ENCODE measurements at regions not wholly inside any gene's neighbourhood (a gene's known extent, or its start where the extent isn't known, plus 50 kb on each side); places are given as distances from the start of the nearest gene placed in this dataset.

GRCh38 chr9:130755377-130756007, 61.9 kb downstream of the EXOSC2 start:
- no peak for ATAC-seq

- no peak for ATAC-seq
Observed at GRCh38 chr9:130756037-130756436, 62.5 kb downstream of the EXOSC2 start.

- no peak for ATAC-seq
Observed at GRCh38 chr9:130756455-130757152, 63.0 kb downstream of the EXOSC2 start.

GRCh38 chr9:130759738-130760137, 66.2 kb downstream of the EXOSC2 start:
- no peak for ATAC-seq

- no peak for ATAC-seq
Observed at GRCh38 chr9:130763331-130764171, 70.0 kb downstream of the EXOSC2 start.

GRCh38 chr9:130765137-130766020, 69.7 kb upstream of the ABL1 start:
- no peak for ATAC-seq

- no peak for ATAC-seq
Observed at GRCh38 chr9:130766021-130766926, 68.8 kb upstream of the ABL1 start.

GRCh38 chr9:130766927-130767307, 68.1 kb upstream of the ABL1 start:
- no peak for ATAC-seq

GRCh38 chr9:130768265-130768664, 66.8 kb upstream of the ABL1 start:
- ATAC-seq, result no peak

GRCh38 chr9:130768891-130769403, 66.1 kb upstream of the ABL1 start:
- no peak for ATAC-seq

GRCh38 chr9:130770093-130770492, 65.0 kb upstream of the ABL1 start:
- no peak for ATAC-seq

- peak; percentile 69 for ATAC-seq
Observed at GRCh38 chr9:130770679-130771442, 64.2 kb upstream of the ABL1 start.

- ATAC-seq, result no peak
Observed at GRCh38 chr9:130772185-130772584, 62.9 kb upstream of the ABL1 start.

GRCh38 chr9:130774183-130774582, 60.9 kb upstream of the ABL1 start:
- no peak for ATAC-seq

- no peak for ATAC-seq
Observed at GRCh38 chr9:130775336-130775991, 59.6 kb upstream of the ABL1 start.

GRCh38 chr9:130779153-130779855, 55.8 kb upstream of the ABL1 start:
- ATAC-seq, result no peak

GRCh38 chr9:130780415-130780814, 54.6 kb upstream of the ABL1 start:
- no peak for ATAC-seq

GRCh38 chr9:130780865-130781504, 54.1 kb upstream of the ABL1 start:
- peak; percentile 52 for ATAC-seq

- no peak for ATAC-seq
Observed at GRCh38 chr9:130781569-130781968, 53.5 kb upstream of the ABL1 start.

Measured in esophagus mucosa (tissue), 1 donor.